Liver (tissue), 3 donors: ENCODE measurements at regions not wholly inside any gene's neighbourhood (a gene's known extent, or its start where the extent isn't known, plus 50 kb on each side); places are given as distances from the start of the nearest gene placed in this dataset.

ENCODE experiments used
- CTCF ChIP-seq: fragments of 150-350 bp; IDR thresholded peaks from 2 replicates; pipeline ENCODE4 v1.5.1; 2017; ENCODE audit warnings: improper control_type of control experiment, low read depth, low read length; ENCODE audit not compliant: missing input control
- MAX ChIP-seq: IDR thresholded peaks from 2 replicates; pipeline ENCODE4 v1.6.1; 2016; ENCODE audit warnings: antibody characterized with exemption
- RXRA ChIP-seq, 2 donors: IDR thresholded peaks; 2 replicates each; pipeline ENCODE4 v1.6.1; 2017 to 2018; ENCODE audit warnings: antibody characterized with exemption in 2 of 2, mild to moderate bottlenecking in 1 of 2
- YY1 ChIP-seq: IDR thresholded peaks from 2 replicates; pipeline ENCODE4 v1.6.1; 2016; ENCODE audit warnings: antibody characterized with exemption, mild to moderate bottlenecking
- donor health status: healthy.
- donor health status: healthy.

GRCh38 chr5:23629396-23629795 is 122.0 kb downstream of the PRDM9 start:
- TF ChIP-seq CTCF: no peak
- TF ChIP-seq MAX: no peak
- no peak for TF ChIP-seq RXRA (IDR thresholded peaks at IDR 0.05)
- no peak for TF ChIP-seq YY1
